Fibroblast of lung (primary cell): ENCODE measurements at regions not wholly inside any gene's neighbourhood (a gene's known extent, or its start where the extent isn't known, plus 50 kb on each side); places are given as distances from the start of the nearest gene placed in this dataset.

ENCODE experiments used
- EZH2 ChIP-seq: IDR thresholded peaks from 2 replicates; pipeline ENCODE4 v1.5.1; 2012; ENCODE audit warnings: low read length, control low read depth, mild to moderate bottlenecking; ENCODE audit errors: missing control alignments
- TF ChIP-seq, protein P1 (sequence below), 2 donors: IDR thresholded peaks in 1 of 2; conservative IDR thresholded peaks in 1 of 2; 1 replicate in 1 of 2; 2 replicates in 1 of 2; pipeline ENCODE4 v1.5.1; 2011 to 2012; ENCODE audit warnings: low read length in 2 of 2, control low read depth in 1 of 2, inconsistent platforms in 1 of 2, low read depth in 1 of 2, mild to moderate bottlenecking in 1 of 2

GRCh38 chr2:139518321-139518720, 738.1 kb upstream of the NXPH2 start:
- TF ChIP-seq, protein P1, sequence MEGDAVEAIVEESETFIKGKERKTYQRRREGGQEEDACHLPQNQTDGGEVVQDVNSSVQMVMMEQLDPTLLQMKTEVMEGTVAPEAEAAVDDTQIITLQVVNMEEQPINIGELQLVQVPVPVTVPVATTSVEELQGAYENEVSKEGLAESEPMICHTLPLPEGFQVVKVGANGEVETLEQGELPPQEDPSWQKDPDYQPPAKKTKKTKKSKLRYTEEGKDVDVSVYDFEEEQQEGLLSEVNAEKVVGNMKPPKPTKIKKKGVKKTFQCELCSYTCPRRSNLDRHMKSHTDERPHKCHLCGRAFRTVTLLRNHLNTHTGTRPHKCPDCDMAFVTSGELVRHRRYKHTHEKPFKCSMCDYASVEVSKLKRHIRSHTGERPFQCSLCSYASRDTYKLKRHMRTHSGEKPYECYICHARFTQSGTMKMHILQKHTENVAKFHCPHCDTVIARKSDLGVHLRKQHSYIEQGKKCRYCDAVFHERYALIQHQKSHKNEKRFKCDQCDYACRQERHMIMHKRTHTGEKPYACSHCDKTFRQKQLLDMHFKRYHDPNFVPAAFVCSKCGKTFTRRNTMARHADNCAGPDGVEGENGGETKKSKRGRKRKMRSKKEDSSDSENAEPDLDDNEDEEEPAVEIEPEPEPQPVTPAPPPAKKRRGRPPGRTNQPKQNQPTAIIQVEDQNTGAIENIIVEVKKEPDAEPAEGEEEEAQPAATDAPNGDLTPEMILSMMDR (conservative IDR thresholded peaks at IDR 0.05 in 1 of 2, IDR thresholded peaks at IDR 0.05 in 1 of 2; ENCODE audit: low read depth in 1 of 2, low read length in 2 of 2): no peak
- no peak for TF ChIP-seq EZH2
